Activated CD8-positive, alpha-beta T cell treated with anti-CD3 and anti-CD28 coated beads for 36 hours (primary cell): ENCODE measurements at regions not wholly inside any gene's neighbourhood (a gene's known extent, or its start where the extent isn't known, plus 50 kb on each side); places are given as distances from the start of the nearest gene placed in this dataset.

Experiments used
- ATAC-seq: fragments of 200-7000 bp; cut with Tn5 transposase; one replicate; pipeline ENCODE4 v1.10.0; 2021; ENCODE audit warnings: mild to moderate bottlenecking, moderate library complexity
- CTCF ChIA-PET: fragments of 350-600 bp; sonication (Branson Sonifier 250); formaldehyde crosslinking; loops from one replicate; lab custom pipeline; 2021; ENCODE audit warnings: antibody characterized with exemption; lab: Charles Lee
- POLR2A ChIA-PET: fragments of 350-600 bp; sonication (Branson Sonifier 250); formaldehyde crosslinking; loops from one replicate; lab custom pipeline; 2021; ENCODE audit warnings: antibody characterized with exemption; lab: Charles Lee
- DNase-seq: peaks from one replicate; pipeline ENCODE4 v3.0.0-alpha.2; 2020
- H3K27ac Mint-ChIP-seq: one replicate; pipeline ENCODE4 v1.8.0; 2021; ENCODE audit warnings: mild to moderate bottlenecking, mixed read lengths
- H3K27me3 Mint-ChIP-seq: one replicate; pipeline ENCODE4 v1.8.0; 2021; ENCODE audit warnings: mixed read lengths
- H3K36me3 Mint-ChIP-seq: one replicate; pipeline ENCODE4 v1.8.0; 2021; ENCODE audit warnings: low read depth, mixed read lengths
- H3K4me1 Mint-ChIP-seq: one replicate; pipeline ENCODE4 v1.8.0; 2021; ENCODE audit warnings: low read depth, mixed read lengths
- H3K4me3 Mint-ChIP-seq: one replicate; pipeline ENCODE4 v1.8.0; 2021; ENCODE audit warnings: mild to moderate bottlenecking, moderate library complexity, mixed read lengths
- H3K9me3 Mint-ChIP-seq: one replicate; pipeline ENCODE4 v1.8.0; 2021; ENCODE audit warnings: mixed read lengths
- CTCF ChIP-seq: fragments of 200-600 bp; IDR thresholded peaks from one replicate; pipeline ENCODE4 v1.8.0; 2022; ENCODE audit warnings: antibody characterized with exemption, mild to moderate bottlenecking
- intact Hi-C: fragments of 100-400 bp; cut with micrococcal nuclease; formaldehyde crosslinking; loops from one replicate; pipeline ENCODE4 v1.10.0; 2022

- DNase-seq: no peak
Observed at GRCh38 chr1:90174246-90174645, 179.3 kb downstream of the ZNF326 start.

GRCh38 chr1:90162216-90162615, 167.3 kb downstream of the ZNF326 start:
- POLR2A ChIA-PET: no interaction called here
- CTCF ChIA-PET: no interaction called here
- no peak for TF ChIP-seq CTCF
- H3K9me3 Mint-ChIP-seq: no peaks in the 10 kb centered on the region
- H3K27ac Mint-ChIP-seq: no peak overlapping the region
- H3K4me3 Mint-ChIP-seq: no peak overlapping the region
- no peak for DNase-seq
- no peaks in the 10 kb centered on the region for H3K36me3 Mint-ChIP-seq
- H3K4me1 Mint-ChIP-seq: no peaks in the 10 kb centered on the region
- intact Hi-C loops: no loop called here
- ATAC-seq: no peak
- peaks cover 14% of the 10 kb centered on the region for H3K27me3 Mint-ChIP-seq

More at GRCh38 chr1:90174246-90174645, 179.3 kb downstream of the ZNF326 start:
- Mint-ChIP-seq H3K4me1 (no peaks in the 10 kb centered on the region), H3K36me3 (no peaks in the 10 kb centered on the region), H3K27me3 (peaks cover 4% of the 10 kb centered on the region), H3K9me3 (no peaks in the 10 kb centered on the region), H3K27ac (no peak overlapping the region), H3K4me3 (no peak overlapping the region)
- no peak for TF ChIP-seq CTCF
- intact Hi-C loops: no loop called here
- ChIA-PET POLR2A (no interaction called here), CTCF (no interaction called here)
- no peak for ATAC-seq

GRCh38 chr1:90161625-90162024, 166.7 kb downstream of the ZNF326 start:
- Mint-ChIP-seq H3K4me1 (no peaks in the 10 kb centered on the region), H3K4me3 (no peak overlapping the region), H3K27ac (no peak overlapping the region), H3K36me3 (no peaks in the 10 kb centered on the region), H3K27me3 (peaks cover 13% of the 10 kb centered on the region), H3K9me3 (no peaks in the 10 kb centered on the region)
- ChIA-PET CTCF (no interaction called here), POLR2A (no interaction called here)
- TF ChIP-seq CTCF: no peak
- intact Hi-C loops: no loop called here
- ATAC-seq (no peak), DNase-seq (no peak)

GRCh38 chr1:90155721-90156487, 161.0 kb downstream of the ZNF326 start:
- POLR2A ChIA-PET: no interaction called here
- no peaks in the 10 kb centered on the region for H3K4me1 Mint-ChIP-seq
- H3K27me3 Mint-ChIP-seq: peaks cover 7% of the 10 kb centered on the region
- DNase-seq (no peak), ATAC-seq (no peak)
- CTCF ChIA-PET: no interaction called here
- intact Hi-C loops: no loop called here
- H3K9me3 Mint-ChIP-seq: peaks cover 3% of the 10 kb centered on the region
- no peak for TF ChIP-seq CTCF
- no peak overlapping the region for H3K27ac Mint-ChIP-seq
- H3K4me3 Mint-ChIP-seq: no peak overlapping the region
- no peaks in the 10 kb centered on the region for H3K36me3 Mint-ChIP-seq

GRCh38 chr1:90154711-90155110, 159.8 kb downstream of the ZNF326 start:
- POLR2A ChIA-PET: no interaction called here
- no peak for ATAC-seq
- no peak for DNase-seq
- CTCF ChIA-PET: no interaction called here
- Mint-ChIP-seq H3K27ac (no peak overlapping the region), H3K36me3 (no peaks in the 10 kb centered on the region), H3K9me3 (peaks cover 8% of the 10 kb centered on the region), H3K27me3 (peaks cover 7% of the 10 kb centered on the region), H3K4me3 (no peak overlapping the region), H3K4me1 (no peaks in the 10 kb centered on the region)
- no peak for TF ChIP-seq CTCF
- intact Hi-C loops: no loop called here
